Small intestine (tissue), 7 donors: ENCODE measurements at regions not wholly inside any gene's neighbourhood (a gene's known extent, or its start where the extent isn't known, plus 50 kb on each side); places are given as distances from the start of the nearest gene placed in this dataset.

Source experiments
- DNase-seq, 2 donors: peaks; one replicate each; pipeline versions ENCODE4 v3.0.0 to v3.0.0-alpha.2; 2013
- FAIRE-seq: peaks from 2 replicates; lab custom pipeline; 2012; peaks lifted over from hg19 to GRCh38; lab: Jason Lieb, UNC
- H3K27ac ChIP-seq, 3 donors: one replicate each; pipeline ENCODE4 v1.5.1; 2013; ENCODE audit warnings: low read length in 2 of 3, mild to moderate bottlenecking in 2 of 3, control low read depth in 1 of 3, inconsistent platforms in 1 of 3, low read depth in 1 of 3, moderate library complexity in 1 of 3
- H3K27me3 ChIP-seq, 3 donors: one replicate each; pipeline ENCODE4 v1.6.1; 2013; ENCODE audit warnings: low read length in 3 of 3, inconsistent platforms in 1 of 3; ENCODE audit not compliant: control insufficient read depth in 3 of 3, insufficient read depth in 3 of 3
- H3K36me3 ChIP-seq, 3 donors: one replicate each; pipeline ENCODE4 v1.6.1; 2013; ENCODE audit warnings: low read length in 3 of 3, inconsistent platforms in 1 of 3, low read depth in 1 of 3, mild to moderate bottlenecking in 1 of 3, moderate library complexity in 1 of 3; ENCODE audit not compliant: control insufficient read depth in 3 of 3, insufficient read depth in 2 of 3
- H3K4me1 ChIP-seq, 3 donors: one replicate each; pipeline ENCODE4 v1.6.1; 2013; ENCODE audit warnings: low read length in 2 of 3, inconsistent platforms in 1 of 3, low read depth in 1 of 3, mild to moderate bottlenecking in 1 of 3, moderate library complexity in 1 of 3; ENCODE audit not compliant: control insufficient read depth in 3 of 3, insufficient read depth in 2 of 3
- H3K4me3 ChIP-seq, 3 donors: one replicate each; pipeline ENCODE4 v1.5.1; 2013; ENCODE audit warnings: low read length in 3 of 3, control low read depth in 1 of 3, inconsistent platforms in 1 of 3, low read depth in 1 of 3, mild to moderate bottlenecking in 1 of 3, moderate library complexity in 1 of 3
- H3K9me3 ChIP-seq, 2 donors: one replicate each; pipeline ENCODE4 v1.6.1; 2013; ENCODE audit warnings: low read depth in 1 of 2, low read length in 1 of 2; ENCODE audit not compliant: control insufficient read depth in 2 of 2, insufficient read depth in 1 of 2
- WGBS, 3 donors: extraction: QIAGEN DNeasy Blood & Tissue Kit; methylation state at CpG; one replicate each; pipeline ENCODE4 v1.1.7; 2013; 5-methylcytosine and 5-hydroxymethylcytosine counted together
- donor health status: healthy with polysubstance abuse.
- donor health status: control.
- donor health status: control.
- donor health status: Bipolar disorder and iron deficiency.
- donor health status: healthy.

GRCh38 chr3:150076443-150076842 is 105.7 kb upstream of the PFN2 start:
- H3K9me3 ChIP-seq: peaks cover 0 to 6% of the 10 kb centered on the region in 2 donors
- no peak overlapping the region for H3K4me3 ChIP-seq
- WGBS, 3 donors: 87 to 90% (median 89%) methylated on average over 2 of the region's 2 CpGs
- no peaks in the 10 kb centered on the region for H3K27me3 ChIP-seq
- no peak for DNase-seq
- no peaks in the 10 kb centered on the region for H3K4me1 ChIP-seq
- no peak for FAIRE-seq
- H3K27ac ChIP-seq: no peak overlapping the region
- no peaks in the 10 kb centered on the region for H3K36me3 ChIP-seq

GRCh38 chr3:150075417-150075865 is 104.7 kb upstream of the PFN2 start:
- no peak for FAIRE-seq
- Histone ChIP-seq H3K36me3 (no peaks in the 10 kb centered on the region), H3K9me3 (peaks cover 0 to 6% of the 10 kb centered on the region in 2 donors), H3K4me1 (no peaks in the 10 kb centered on the region), H3K27me3 (peaks cover 0 to under 1% (median 0%) of the 10 kb centered on the region in 3 donors), H3K27ac (no peak overlapping the region), H3K4me3 (no peak overlapping the region)
- DNase-seq: no peak
- WGBS, 3 donors: 94 to 97% (median 95%) methylated on average over 11 of the region's 11 CpGs

- Histone ChIP-seq H3K4me3 (peak overlapping the region in 1 of 3 donors; percentile 9), H3K36me3 (no peaks in the 10 kb centered on the region), H3K9me3 (peaks cover 0 to 6% of the 10 kb centered on the region in 2 donors), H3K27ac (no peak overlapping the region), H3K4me1 (no peaks in the 10 kb centered on the region), H3K27me3 (peaks cover 0 to 4% (median 3%) of the 10 kb centered on the region in 3 donors)
- WGBS, 3 donors: 51 to 56% (median 52%) methylated on average over 7 of the region's 7 CpGs
- FAIRE-seq (no peak), DNase-seq (peak in 1 of 2 donors; percentile 11)
Observed at GRCh38 chr3:150074697-150075416, 104.2 kb upstream of the PFN2 start.

GRCh38 chr3:150074277-150074676 is 103.6 kb upstream of the PFN2 start:
- FAIRE-seq: no peak
- Histone ChIP-seq H3K36me3 (no peaks in the 10 kb centered on the region), H3K4me3 (peak overlapping the region in 1 of 3 donors; percentile 9), H3K27me3 (peaks cover 0 to 4% (median 3%) of the 10 kb centered on the region in 3 donors), H3K27ac (no peak overlapping the region), H3K4me1 (no peaks in the 10 kb centered on the region), H3K9me3 (peaks cover 0 to 6% of the 10 kb centered on the region in 2 donors)
- WGBS, 3 donors: 53 to 79% (median 71%) methylated on average over 3 of the region's 3 CpGs
- no peak for DNase-seq

GRCh38 chr3:150073513-150073912 is 102.8 kb upstream of the PFN2 start:
- H3K4me1 ChIP-seq: no peaks in the 10 kb centered on the region
- no peak for FAIRE-seq
- 96 to 100% (median 100%) methylated on average over 1 of the region's 1 CpG for WGBS, 3 donors

GRCh38 chr3:150073031-150073430 is 102.3 kb upstream of the PFN2 start:
- Histone ChIP-seq H3K4me1 (no peaks in the 10 kb centered on the region), H3K9me3 (peaks cover 1 to 6% of the 10 kb centered on the region in 2 donors), H3K27ac (no peak overlapping the region), H3K4me3 (no peak overlapping the region), H3K36me3 (no peaks in the 10 kb centered on the region), H3K27me3 (peaks cover 0 to 7% (median 4%) of the 10 kb centered on the region in 3 donors)
- no peak for FAIRE-seq
- WGBS, 3 donors: 73 to 86% (median 78%) methylated on average over 2 of the region's 2 CpGs
- DNase-seq: no peak

More at GRCh38 chr3:150073513-150073912, 102.8 kb upstream of the PFN2 start:
- Histone ChIP-seq H3K27ac (no peak overlapping the region), H3K36me3 (no peaks in the 10 kb centered on the region), H3K27me3 (peaks cover 0 to 4% (median 4%) of the 10 kb centered on the region in 3 donors), H3K4me3 (no peak overlapping the region), H3K9me3 (peaks cover 0 to 6% of the 10 kb centered on the region in 2 donors)
- no peak for DNase-seq

- WGBS, 3 donors: 86 to 90% (median 88%) methylated on average over 6 of the region's 6 CpGs
- peaks cover 1 to 6% of the 10 kb centered on the region in 2 donors for H3K9me3 ChIP-seq
- no peak overlapping the region for H3K27ac ChIP-seq
- no peak overlapping the region for H3K4me3 ChIP-seq
- FAIRE-seq (no peak), DNase-seq (no peak)
- peaks cover 0 to 7% (median 4%) of the 10 kb centered on the region in 3 donors for H3K27me3 ChIP-seq
- H3K4me1 ChIP-seq: no peaks in the 10 kb centered on the region
- no peaks in the 10 kb centered on the region for H3K36me3 ChIP-seq
Observed at GRCh38 chr3:150072576-150072975, 101.9 kb upstream of the PFN2 start.

GRCh38 chr3:150070271-150070670 is 99.6 kb upstream of the PFN2 start:
- Histone ChIP-seq H3K9me3 (peaks cover 0 to 1% of the 10 kb centered on the region in 2 donors), H3K27ac (no peak overlapping the region), H3K4me1 (no peaks in the 10 kb centered on the region), H3K27me3 (peaks cover 0 to 11% (median 4%) of the 10 kb centered on the region in 3 donors), H3K4me3 (no peak overlapping the region), H3K36me3 (no peaks in the 10 kb centered on the region)
- WGBS, 3 donors: 83 to 96% (median 87%) methylated on average over 4 of the region's 4 CpGs
- no peak for DNase-seq
- no peak for FAIRE-seq
